ENCODE measurements at regions not wholly inside any gene's neighbourhood (a gene's known extent, or its start where the extent isn't known, plus 50 kb on each side); places are given as distances from the start of the nearest gene placed in this dataset.
"Not testable (repeated sequence)": the region's sequence is repeated elsewhere in the genome, so short reads cannot be mapped to it uniquely, and the experiment has no call there.

GRCh38 chr20:53731595-53731994 is 138.0 kb upstream of the ZNF217 start:
- no peak for TF ChIP-seq CTCF (IDR thresholded peaks at IDR 0.05; ENCODE audit: insufficient read depth, low read depth, low read length)
- no peak for DNase-seq (ENCODE audit: low read depth)
- no peak overlapping the region for H3K4me3 ChIP-seq (ENCODE audit: low read depth, low read length)

GRCh38 chr20:53728359-53728758 is 134.7 kb upstream of the ZNF217 start:
- no peak for DNase-seq (ENCODE audit: low read depth)
- H3K4me3 ChIP-seq (ENCODE audit: low read depth, low read length): no peak overlapping the region
- no peak for TF ChIP-seq CTCF (IDR thresholded peaks at IDR 0.05; ENCODE audit: insufficient read depth, low read depth, low read length)

- not testable (repeated sequence) for H3K4me3 ChIP-seq (ENCODE audit: low read depth, low read length); DNase-seq (ENCODE audit: low read depth)
Measured at GRCh38 chr20:53727239-53727638, 133.6 kb upstream of the ZNF217 start.

GRCh38 chr20:53725575-53725970 is 131.9 kb upstream of the ZNF217 start:
- TF ChIP-seq CTCF (IDR thresholded peaks at IDR 0.05; ENCODE audit: insufficient read depth, low read depth, low read length): no peak
- no peak overlapping the region for H3K4me3 ChIP-seq (ENCODE audit: low read depth, low read length)
- DNase-seq (ENCODE audit: low read depth): no peak

GRCh38 chr20:53723621-53724020 is 130.0 kb upstream of the ZNF217 start:
- TF ChIP-seq CTCF (IDR thresholded peaks at IDR 0.05; ENCODE audit: insufficient read depth, low read depth, low read length): no peak
- no peak overlapping the region for H3K4me3 ChIP-seq (ENCODE audit: low read depth, low read length)
- DNase-seq (ENCODE audit: low read depth): no peak

GRCh38 chr20:53723045-53723444 is 129.4 kb upstream of the ZNF217 start:
- H3K4me3 ChIP-seq (ENCODE audit: low read depth, low read length): no peak overlapping the region
- no peak for DNase-seq (ENCODE audit: low read depth)
- no peak for TF ChIP-seq CTCF (IDR thresholded peaks at IDR 0.05; ENCODE audit: insufficient read depth, low read depth, low read length)

GRCh38 chr20:53722515-53723036 is 128.9 kb upstream of the ZNF217 start:
- DNase-seq (ENCODE audit: low read depth): no peak
- no peak for TF ChIP-seq CTCF (IDR thresholded peaks at IDR 0.05; ENCODE audit: insufficient read depth, low read depth, low read length)
- no peak overlapping the region for H3K4me3 ChIP-seq (ENCODE audit: low read depth, low read length)

GRCh38 chr20:53721445-53721963 is 127.9 kb upstream of the ZNF217 start:
- H3K4me3 ChIP-seq (ENCODE audit: low read depth, low read length); DNase-seq (ENCODE audit: low read depth): not testable (repeated sequence)

- DNase-seq (ENCODE audit: low read depth); H3K4me3 ChIP-seq (ENCODE audit: low read depth, low read length): not testable (repeated sequence)
Measured at GRCh38 chr20:53719171-53719803, 125.6 kb upstream of the ZNF217 start.

All from fibroblast of villous mesenchyme (primary cell).